PC-3 (cell line): ENCODE measurements at regions not wholly inside any gene's neighbourhood (a gene's known extent, or its start where the extent isn't known, plus 50 kb on each side); places are given as distances from the start of the nearest gene placed in this dataset.
"Not testable (repeated sequence)": the region's sequence is repeated elsewhere in the genome, so short reads cannot be mapped to it uniquely, and the experiment has no call there.

Experiments used
- ATAC-seq: fragments of 200-7000 bp; cut with Tn5 transposase; 2 replicates; pipeline ENCODE4 v1.9.1; 2020; ENCODE audit warnings: mild to moderate bottlenecking, moderate library complexity
- BruUV-seq: library from RNA; stranded (reverse); fragments of 400-500 nt; replicated peaks from 2 replicates; lab custom pipeline; 2021; lab: Mats Ljungman, UMichigan
- CTCF ChIA-PET: fragments of 300-600 bp; sonication (Branson Sonifier 250); formaldehyde crosslinking; loops from one replicate; lab custom pipeline; 2022; ENCODE audit warnings: antibody characterized with exemption; lab: Charles Lee
- POLR2A ChIA-PET: fragments of 300-600 bp; sonication (Branson Sonifier 250); formaldehyde crosslinking; loops from one replicate; lab custom pipeline; 2022; ENCODE audit warnings: antibody characterized with exemption; ENCODE audit not compliant: unreplicated experiment; lab: Charles Lee
- DNase-seq: peaks from one replicate; pipeline ENCODE4 v3.0.0-alpha.2; 2015
- H2AFZ ChIP-seq: fragments of 300-600 bp; sonication (generic); 2 replicates; pipeline ENCODE4 v1.6.0; 2016; ENCODE audit warnings: antibody characterized with exemption, low read length
- H3F3A ChIP-seq: fragments of 300-600 bp; sonication (generic); one replicate; pipeline ENCODE4 v1.6.0; 2017; ENCODE audit warnings: antibody characterized with exemption, low read length, control low read depth, mild to moderate bottlenecking; ENCODE audit not compliant: unreplicated experiment
- H3K27ac ChIP-seq: fragments of 300-600 bp; sonication (generic); 2 replicates; pipeline ENCODE4 v1.5.1; 2016; ENCODE audit warnings: mild to moderate bottlenecking, low read length
- H3K27me3 ChIP-seq: fragments of 300-600 bp; sonication (generic); 2 replicates; pipeline ENCODE4 v1.6.1; 2016; ENCODE audit warnings: low read length, mixed read lengths
- H3K36me3 ChIP-seq: fragments of 300-600 bp; sonication (generic); 2 replicates; pipeline ENCODE4 v1.6.1; 2016; ENCODE audit warnings: low read depth, mixed run types, low read length, mixed read lengths
- H3K4me1 ChIP-seq: fragments of 300-600 bp; sonication (generic); 2 replicates; pipeline ENCODE4 v1.5.1; 2016; ENCODE audit warnings: low read length; ENCODE audit not compliant: insufficient read depth
- H3K4me2 ChIP-seq: fragments of 300-600 bp; sonication (generic); 2 replicates; pipeline ENCODE4 v1.6.0; 2016; ENCODE audit warnings: low read length
- H3K4me3 ChIP-seq: fragments of 300-600 bp; sonication (generic); 2 replicates; pipeline ENCODE4 v1.5.1; 2016; ENCODE audit warnings: mild to moderate bottlenecking, low read length, mixed read lengths
- H3K79me2 ChIP-seq: fragments of 300-600 bp; sonication (generic); 2 replicates; pipeline ENCODE4 v1.6.1; 2017; ENCODE audit warnings: low read length, mixed read lengths
- H3K9ac ChIP-seq: fragments of 300-600 bp; sonication (generic); 2 replicates; pipeline ENCODE4 v1.6.0; 2016; ENCODE audit warnings: mild to moderate bottlenecking, low read length
- H3K9me2 ChIP-seq: fragments of 300-600 bp; sonication (generic); replicated peaks from 2 replicates; pipeline ENCODE4 v1.6.1; 2016; ENCODE audit warnings: mixed run types, low read length, mixed read lengths
- H3K9me3 ChIP-seq: fragments of 300-600 bp; sonication (generic); 2 replicates; pipeline ENCODE4 v1.6.1; 2016; ENCODE audit warnings: low read length, mixed read lengths
- H4K20me1 ChIP-seq: fragments of 300-600 bp; sonication (generic); 2 replicates; pipeline ENCODE4 v1.6.1; 2016; ENCODE audit warnings: low read length, mixed read lengths
- EZH2 ChIP-seq: fragments of 300-600 bp; sonication (generic); IDR thresholded peaks from one replicate; pipeline ENCODE4 v1.6.1; 2017; ENCODE audit warnings: antibody characterized with exemption, mild to moderate bottlenecking, low read length; ENCODE audit not compliant: unreplicated experiment
- EZH2phosphoT487 ChIP-seq: fragments of 300-600 bp; sonication (generic); IDR thresholded peaks from 2 replicates; pipeline ENCODE4 v1.6.1; 2018; ENCODE audit warnings: mild to moderate bottlenecking, antibody characterized with exemption, low read length, borderline replicate concordance
- intact Hi-C: fragments of 100-400 bp; cut with micrococcal nuclease; formaldehyde crosslinking; loops from 2 replicates; pipeline ENCODE4 v1.9.0; 2023
- TF ChIP-seq, protein P1 (sequence below): fragments of 300-600 bp; sonication (generic); conservative IDR thresholded peaks from 2 replicates; pipeline ENCODE4 v1.5.1; 2017; ENCODE audit warnings: antibody characterized with exemption, low read depth, mild to moderate bottlenecking, low read length

GRCh38 chr10:65083222-65083621 is 1562.0 kb downstream of the REEP3 start:
- CTCF ChIA-PET, result no interaction called here

DNA sequence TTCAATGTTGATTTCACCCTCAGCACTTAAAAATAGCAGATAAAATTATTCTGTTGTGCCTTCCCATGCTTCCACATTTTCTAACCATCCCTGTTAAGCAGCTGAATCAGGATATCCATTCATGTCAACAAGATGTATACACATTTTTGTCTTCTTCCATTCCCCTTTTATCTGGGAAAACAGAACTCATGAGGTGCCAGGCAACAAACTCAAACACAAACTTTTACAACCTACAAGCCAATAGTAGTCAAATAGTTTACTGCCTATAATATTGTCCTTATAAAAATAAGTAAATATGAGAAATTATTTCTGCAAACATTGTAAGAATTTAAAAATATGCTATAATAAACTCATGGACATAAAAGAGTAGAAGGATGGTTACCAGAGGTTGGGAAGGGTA is 1569.8 kb downstream of the REEP3 start:
- intact Hi-C loops, result loop anchor here (1.0 to 10.0 kb wide), 3 partner anchors 17 to 664 kb away; no protein-coding TSS in a partner anchor

More at GRCh38 chr10:65083222-65083621, 1562.0 kb downstream of the REEP3 start:
- Histone ChIP-seq H3K4me1 (no peaks in the 10 kb centered on the region), H3K4me3 (no peak overlapping the region), H3K9ac (no peak overlapping the region), H3K27me3 (no peaks in the 10 kb centered on the region), H4K20me1 (no peaks in the 10 kb centered on the region), H3F3A (no peaks in the 10 kb centered on the region), H2AFZ (no peak overlapping the region), H3K36me3 (no peaks in the 10 kb centered on the region; the same call in 1 of the 2 replicates), H3K27ac (no peak overlapping the region), H3K4me2 (no peak overlapping the region), H3K79me2 (no peaks in the 10 kb centered on the region), H3K9me3 (peaks cover 11% of the 10 kb centered on the region), H3K9me2 (no peaks in the 10 kb centered on the region)
- DNase-seq (no peak), ATAC-seq (no peak)
- BruUV-seq, result no TSS peak
- intact Hi-C loops, result no loop called here
- POLR2A ChIA-PET, result no interaction called here
- TF ChIP-seq, protein P1, sequence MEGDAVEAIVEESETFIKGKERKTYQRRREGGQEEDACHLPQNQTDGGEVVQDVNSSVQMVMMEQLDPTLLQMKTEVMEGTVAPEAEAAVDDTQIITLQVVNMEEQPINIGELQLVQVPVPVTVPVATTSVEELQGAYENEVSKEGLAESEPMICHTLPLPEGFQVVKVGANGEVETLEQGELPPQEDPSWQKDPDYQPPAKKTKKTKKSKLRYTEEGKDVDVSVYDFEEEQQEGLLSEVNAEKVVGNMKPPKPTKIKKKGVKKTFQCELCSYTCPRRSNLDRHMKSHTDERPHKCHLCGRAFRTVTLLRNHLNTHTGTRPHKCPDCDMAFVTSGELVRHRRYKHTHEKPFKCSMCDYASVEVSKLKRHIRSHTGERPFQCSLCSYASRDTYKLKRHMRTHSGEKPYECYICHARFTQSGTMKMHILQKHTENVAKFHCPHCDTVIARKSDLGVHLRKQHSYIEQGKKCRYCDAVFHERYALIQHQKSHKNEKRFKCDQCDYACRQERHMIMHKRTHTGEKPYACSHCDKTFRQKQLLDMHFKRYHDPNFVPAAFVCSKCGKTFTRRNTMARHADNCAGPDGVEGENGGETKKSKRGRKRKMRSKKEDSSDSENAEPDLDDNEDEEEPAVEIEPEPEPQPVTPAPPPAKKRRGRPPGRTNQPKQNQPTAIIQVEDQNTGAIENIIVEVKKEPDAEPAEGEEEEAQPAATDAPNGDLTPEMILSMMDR, result no peak
- TF ChIP-seq EZH2, result no peak
- TF ChIP-seq EZH2phosphoT487, result no peak

GRCh38 chr10:65100146-65100545 is 1578.9 kb downstream of the REEP3 start:
- CTCF ChIA-PET, result no interaction called here

More for the DNA sequence above, 1569.8 kb downstream of the REEP3 start:
- DNase-seq, result no peak
- Histone ChIP-seq H3K4me3 (no peak overlapping the region), H3K27me3 (no peaks in the 10 kb centered on the region), H3K9me2 (no peaks in the 10 kb centered on the region), H3K27ac (no peak overlapping the region), H3K9ac (no peak overlapping the region), H2AFZ (no peak overlapping the region), H3K36me3 (no peaks in the 10 kb centered on the region), H3K79me2 (no peaks in the 10 kb centered on the region), H3K4me2 (no peak overlapping the region), H3K9me3 (no peaks in the 10 kb centered on the region), H3K4me1 (no peaks in the 10 kb centered on the region), H4K20me1 (no peaks in the 10 kb centered on the region), H3F3A (no peaks in the 10 kb centered on the region)
- ChIA-PET POLR2A (no interaction called here), CTCF (interaction anchor here (0.6 kb wide), 1 partner anchor 101 kb away, joined by 3 read pairs; no protein-coding TSS in a partner anchor)
- no TSS peak for BruUV-seq
- ATAC-seq, result peak; percentile 98
- TF ChIP-seq EZH2phosphoT487, result no peak
- TF ChIP-seq, protein P1, result no peak
- TF ChIP-seq EZH2, result no peak

DNA sequence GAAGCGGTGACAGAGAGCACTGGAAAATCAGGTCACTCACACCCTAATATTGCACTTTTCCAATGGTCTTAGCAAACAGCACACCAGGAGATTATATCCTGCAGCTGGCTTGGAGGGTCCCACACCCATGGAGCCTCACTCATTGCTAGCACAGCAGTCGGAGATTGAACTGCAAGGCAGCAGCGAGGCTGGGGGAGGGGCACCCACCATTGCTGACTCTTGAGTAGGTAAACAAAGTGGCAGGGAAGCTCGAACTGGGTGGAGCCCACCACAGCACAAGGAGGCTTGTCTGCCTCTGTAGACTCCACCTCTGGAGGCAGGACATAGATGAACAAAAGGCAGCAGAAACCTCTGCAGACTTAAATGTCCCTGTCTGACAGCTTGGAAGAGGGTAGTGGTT is 1579.7 kb downstream of the REEP3 start:
- H3K36me3 ChIP-seq, H2AFZ ChIP-seq, H3K27ac ChIP-seq, H3K27me3 ChIP-seq, intact Hi-C loops, H3K9me2 ChIP-seq, H3K9me3 ChIP-seq, POLR2A ChIA-PET, H3K4me3 ChIP-seq, DNase-seq, BruUV-seq, H4K20me1 ChIP-seq, ATAC-seq, CTCF ChIA-PET, H3K4me1 ChIP-seq, H3K4me2 ChIP-seq, H3K9ac ChIP-seq, H3F3A ChIP-seq, H3K79me2 ChIP-seq: not testable (repeated sequence)

More at GRCh38 chr10:65100146-65100545, 1578.9 kb downstream of the REEP3 start:
- Histone ChIP-seq H3K9me2 (no peaks in the 10 kb centered on the region), H3K4me3 (no peak overlapping the region), H3K27me3 (no peaks in the 10 kb centered on the region), H3K4me1 (no peaks in the 10 kb centered on the region), H4K20me1 (no peaks in the 10 kb centered on the region), H3K9me3 (no peaks in the 10 kb centered on the region), H3K4me2 (no peak overlapping the region), H3K9ac (no peak overlapping the region), H3K36me3 (no peaks in the 10 kb centered on the region), H2AFZ (no peak overlapping the region), H3K79me2 (no peaks in the 10 kb centered on the region), H3K27ac (no peak overlapping the region), H3F3A (no peaks in the 10 kb centered on the region)
- POLR2A ChIA-PET, result no interaction called here
- BruUV-seq, result no TSS peak
- TF ChIP-seq EZH2phosphoT487 (no peak), EZH2 (no peak)
- TF ChIP-seq, protein P1, result no peak
- DNase-seq, result no peak
- ATAC-seq, result no peak
- intact Hi-C loops, result no loop called here
